Stimulated activated CD4-positive, alpha-beta T cell treated with anti-CD3 and anti-CD28 coated beads, Interleukin-4, amount 100 ng/mL, for 24 hours (primary cell): ENCODE measurements at regions not wholly inside any gene's neighbourhood (a gene's known extent, or its start where the extent isn't known, plus 50 kb on each side); places are given as distances from the start of the nearest gene placed in this dataset.

Source experiments
- DNase-seq: peaks from one replicate; pipeline ENCODE4 v3.0.0-alpha.2; 2020

- no peak for DNase-seq
These were observed 284.5 kb downstream of the SS18 start for GRCh38 chr18:25805939-25806338.

GRCh38 chr18:25805323-25805722 lies 285.1 kb downstream of the SS18 start:
- no peak for DNase-seq

- DNase-seq, result no peak
These were observed 291.2 kb downstream of the SS18 start for GRCh38 chr18:25799231-25799630.

GRCh38 chr18:25798046-25798445 lies 292.4 kb downstream of the SS18 start:
- no peak for DNase-seq

GRCh38 chr18:25795213-25795612 lies 295.2 kb downstream of the SS18 start:
- DNase-seq, result no peak

GRCh38 chr18:25787276-25787675 lies 303.1 kb downstream of the SS18 start:
- DNase-seq, result no peak

- no peak for DNase-seq
These were observed 303.7 kb downstream of the SS18 start for GRCh38 chr18:25786758-25787157.

GRCh38 chr18:25780105-25780504 lies 310.3 kb downstream of the SS18 start:
- no peak for DNase-seq

- DNase-seq, result no peak
These were observed 318.6 kb downstream of the SS18 start for GRCh38 chr18:25771796-25772195.

- no peak for DNase-seq
These were observed 325.6 kb downstream of the SS18 start for GRCh38 chr18:25764777-25765176.

- no peak for DNase-seq
These were observed 331.3 kb downstream of the SS18 start for GRCh38 chr18:25759111-25759510.

GRCh38 chr18:25743646-25744151 lies 346.7 kb downstream of the SS18 start:
- no peak for DNase-seq

GRCh38 chr18:25739376-25739775 lies 351.0 kb downstream of the SS18 start:
- DNase-seq, result no peak

GRCh38 chr18:25737710-25738311 lies 352.6 kb downstream of the SS18 start:
- DNase-seq, result no peak

- no peak for DNase-seq
These were observed 353.9 kb downstream of the SS18 start for GRCh38 chr18:25736516-25736915.

GRCh38 chr18:25735459-25735858 lies 355.0 kb downstream of the SS18 start:
- no peak for DNase-seq

- no peak for DNase-seq
These were observed 356.1 kb downstream of the SS18 start for GRCh38 chr18:25734336-25734735.

GRCh38 chr18:25732862-25733261 lies 357.6 kb downstream of the SS18 start:
- no peak for DNase-seq

- no peak for DNase-seq
These were observed 361.3 kb downstream of the SS18 start for GRCh38 chr18:25729072-25729471.

GRCh38 chr18:25727281-25727985 lies 363.0 kb downstream of the SS18 start:
- DNase-seq, result no peak

GRCh38 chr18:25726298-25726697 lies 364.1 kb downstream of the SS18 start:
- no peak for DNase-seq

GRCh38 chr18:25725501-25725900 lies 364.9 kb downstream of the SS18 start:
- no peak for DNase-seq

GRCh38 chr18:25724997-25725396 lies 365.4 kb downstream of the SS18 start:
- DNase-seq, result no peak

- no peak for DNase-seq
These were observed 366.3 kb downstream of the SS18 start for GRCh38 chr18:25724121-25724520.

- DNase-seq, result no peak
These were observed 361.1 kb upstream of the ZNF521 start for GRCh38 chr18:25713103-25713502.
